ENCODE measurements at regions not wholly inside any gene's neighbourhood (a gene's known extent, or its start where the extent isn't known, plus 50 kb on each side); places are given as distances from the start of the nearest gene placed in this dataset.

- H3K27ac ChIP-seq (ENCODE audit: low read length), result no peak overlapping the region
- H3K4me1 ChIP-seq (ENCODE audit: insufficient read depth, low read length), result peaks cover 9% of the 10 kb centered on the region; the same call in 1 of the 2 replicates
- no peak overlapping the region for H2AFZ ChIP-seq (ENCODE audit: low read length)
- ATAC-seq (peak; percentile 70), DNase-seq (peak; percentile 47)
- intact Hi-C loops (cut with micrococcal nuclease), result no loop called here
- no peaks in the 10 kb centered on the region for H3K27me3 ChIP-seq (ENCODE audit: low read length)
- H3K79me2 ChIP-seq (ENCODE audit: low read length), result no peaks in the 10 kb centered on the region
- ChIA-PET POLR2A (ENCODE audit: unreplicated experiment) (interaction anchor here (0.7 kb wide), 2 partner anchors 170 to 1959 kb away, joined by 4 to 6 read pairs; no protein-coding TSS in a partner anchor), CTCF (no interaction called here)
- TF ChIP-seq EZH2phosphoT487 (IDR thresholded peaks at IDR 0.05; ENCODE audit: borderline replicate concordance, low read length) (no peak), EZH2 (IDR thresholded peaks at IDR 0.05; ENCODE audit: low read length, unreplicated experiment) (no peak), CTCF (conservative IDR thresholded peaks at IDR 0.05; ENCODE audit: low read depth, low read length) (no peak)
- H3K9me2 ChIP-seq (replicated peaks; ENCODE audit: low read length), result no peaks in the 10 kb centered on the region
- H3K36me3 ChIP-seq (ENCODE audit: low read depth, low read length), result no peaks in the 10 kb centered on the region
- no peak overlapping the region for H3K9ac ChIP-seq (ENCODE audit: low read length)
- no peaks in the 10 kb centered on the region for H3F3A ChIP-seq (ENCODE audit: low read length, unreplicated experiment)
- no peaks in the 10 kb centered on the region for H4K20me1 ChIP-seq (ENCODE audit: low read length)
- no TSS peak for BruUV-seq (replicated peaks)
- H3K4me3 ChIP-seq (ENCODE audit: low read length), result no peak overlapping the region
- no peak overlapping the region for H3K4me2 ChIP-seq (ENCODE audit: low read length)
- H3K9me3 ChIP-seq (ENCODE audit: low read length), result no peaks in the 10 kb centered on the region
Measured at GRCh38 chr1:87497380-87498203, 168.9 kb downstream of the LMO4 start.

- H3K9me3 ChIP-seq (ENCODE audit: low read length), result no peaks in the 10 kb centered on the region
- H3K9ac ChIP-seq (ENCODE audit: low read length), result no peak overlapping the region
- H3K4me3 ChIP-seq (ENCODE audit: low read length), result no peak overlapping the region
- no peaks in the 10 kb centered on the region for H3F3A ChIP-seq (ENCODE audit: low read length, unreplicated experiment)
- H3K4me1 ChIP-seq (ENCODE audit: insufficient read depth, low read length), result peaks cover 9% of the 10 kb centered on the region; the same call in 1 of the 2 replicates
- no peak overlapping the region for H2AFZ ChIP-seq (ENCODE audit: low read length)
- H3K4me2 ChIP-seq (ENCODE audit: low read length), result no peak overlapping the region
- H3K27ac ChIP-seq (ENCODE audit: low read length), result no peak overlapping the region
- no peaks in the 10 kb centered on the region for H3K79me2 ChIP-seq (ENCODE audit: low read length)
- H4K20me1 ChIP-seq (ENCODE audit: low read length), result no peaks in the 10 kb centered on the region
- ChIA-PET POLR2A (ENCODE audit: unreplicated experiment) (no interaction called here), CTCF (no interaction called here)
- peak; percentile 18 for DNase-seq
- intact Hi-C loops (cut with micrococcal nuclease), result loop anchor here (10.0 kb wide), 1 partner anchor 453 kb away; no protein-coding TSS in a partner anchor
- no TSS peak for BruUV-seq (replicated peaks)
- ATAC-seq, result peak; percentile 32; the same call in 1 of the 2 replicates
- no peaks in the 10 kb centered on the region for H3K27me3 ChIP-seq (ENCODE audit: low read length)
- no peaks in the 10 kb centered on the region for H3K9me2 ChIP-seq (replicated peaks; ENCODE audit: low read length)
- H3K36me3 ChIP-seq (ENCODE audit: low read depth, low read length), result no peaks in the 10 kb centered on the region
- TF ChIP-seq CTCF (conservative IDR thresholded peaks at IDR 0.05; ENCODE audit: low read depth, low read length) (peak; percentile 47; the same call in 1 of the 2 replicates), EZH2phosphoT487 (IDR thresholded peaks at IDR 0.05; ENCODE audit: borderline replicate concordance, low read length) (no peak), EZH2 (IDR thresholded peaks at IDR 0.05; ENCODE audit: low read length, unreplicated experiment) (no peak)
Measured at GRCh38 chr1:87501738-87502137, 173.1 kb downstream of the LMO4 start.

Data from PC-3 (cell line).